ENCODE measurements at regions not wholly inside any gene's neighbourhood (a gene's known extent, or its start where the extent isn't known, plus 50 kb on each side); places are given as distances from the start of the nearest gene placed in this dataset.

GRCh38 chr10:128850647-128851046 lies 616.4 kb upstream of the MGMT start:
- Histone ChIP-seq H3K9ac (no peak overlapping the region), H3K27me3 (ENCODE audit: insufficient read depth) (no peaks in the 10 kb centered on the region), H3K9me3 (no peaks in the 10 kb centered on the region), H3K4me2 (no peak overlapping the region), H3K36me3 (replicated peaks in 1 of 2; ENCODE audit: control insufficient read depth in 1 of 2, insufficient read depth in 2 of 2, low read length in 1 of 2) (no peaks in the 10 kb centered on the region), H3K9me2 (no peaks in the 10 kb centered on the region), H2AFZ (ENCODE audit: low read depth) (no peak overlapping the region), H3K79me2 (ENCODE audit: insufficient read depth) (no peaks in the 10 kb centered on the region), H4K20me1 (ENCODE audit: insufficient read depth) (no peaks in the 10 kb centered on the region), H3F3A (replicated peaks; ENCODE audit: insufficient read depth) (no peaks in the 10 kb centered on the region), H3K27ac (ENCODE audit: low read depth in 2 of 2, low read length in 1 of 2) (no peak overlapping the region), H3K4me3 (ENCODE audit: low read depth in 2 of 2, low read length in 1 of 2) (no peak overlapping the region), H3K4me1 (ENCODE audit: control insufficient read depth in 1 of 2, insufficient read depth in 2 of 2, low read depth in 1 of 2, low read length in 1 of 2) (no peaks in the 10 kb centered on the region; a peak in 1 of 4 replicates)
- no peak for TF ChIP-seq SIN3A (IDR thresholded peaks at IDR 0.05; ENCODE audit: borderline replicate concordance, low read depth, low read length)
- no peak for TF ChIP-seq FOSL2 (IDR thresholded peaks at IDR 0.05; ENCODE audit: borderline replicate concordance, low read depth)
- TF ChIP-seq ELF1 (IDR thresholded peaks at IDR 0.05) = no peak
- TF ChIP-seq RXRA (IDR thresholded peaks at IDR 0.05; ENCODE audit: borderline replicate concordance, low read depth) = no peak
- no peak for TF ChIP-seq RAD21 (IDR thresholded peaks at IDR 0.05; ENCODE audit: low read length)
- no peak for TF ChIP-seq SMC3 (IDR thresholded peaks at IDR 0.05; ENCODE audit: low read depth, low read length)
- DNase-seq = no peak
- CTCF ChIA-PET = interaction anchor here (0.6 to 1.0 kb wide), 4 partner anchors 37 to 583 kb away, joined by 3 to 4 read pairs (median 3); no protein-coding TSS in a partner anchor
- WGBS (ENCODE audit: low lambda C conversion rate) = 30% methylated on average over 8 of the region's 8 CpGs
- POLR2A ChIA-PET = no interaction called here

- 8% methylated on average over 2 of the region's 2 CpGs for WGBS (ENCODE audit: low lambda C conversion rate)
- H4K20me1 ChIP-seq (ENCODE audit: insufficient read depth) = no peaks in the 10 kb centered on the region
- H3K27ac ChIP-seq (ENCODE audit: low read depth in 2 of 2, low read length in 1 of 2) = no peak overlapping the region
- ChIA-PET POLR2A (no interaction called here), CTCF (interaction anchor here (0.6 to 0.9 kb wide), 2 partner anchors 37 to 52 kb away, joined by 3 to 4 read pairs; no protein-coding TSS in a partner anchor)
- no peaks in the 10 kb centered on the region for H3K36me3 ChIP-seq (replicated peaks in 1 of 2; ENCODE audit: control insufficient read depth in 1 of 2, insufficient read depth in 2 of 2, low read length in 1 of 2)
- no peaks in the 10 kb centered on the region for H3K9me2 ChIP-seq
- no peaks in the 10 kb centered on the region for H3F3A ChIP-seq (replicated peaks; ENCODE audit: insufficient read depth)
- H3K27me3 ChIP-seq (ENCODE audit: insufficient read depth) = no peaks in the 10 kb centered on the region
- no peaks in the 10 kb centered on the region for H3K9me3 ChIP-seq
- H3K4me3 ChIP-seq (ENCODE audit: low read depth in 2 of 2, low read length in 1 of 2) = no peak overlapping the region
- H3K79me2 ChIP-seq (ENCODE audit: insufficient read depth) = no peaks in the 10 kb centered on the region
- H3K4me2 ChIP-seq = no peak overlapping the region
- H2AFZ ChIP-seq (ENCODE audit: low read depth) = no peak overlapping the region
- H3K4me1 ChIP-seq (ENCODE audit: control insufficient read depth in 1 of 2, insufficient read depth in 2 of 2, low read depth in 1 of 2, low read length in 1 of 2) = no peaks in the 10 kb centered on the region; a peak in 1 of 4 replicates
- DNase-seq = no peak
- no peak overlapping the region for H3K9ac ChIP-seq
- no peak for TF ChIP-seq CHD2 (IDR thresholded peaks at IDR 0.05; ENCODE audit: low read length, partially characterized antibody)
- TF ChIP-seq GABPA (IDR thresholded peaks at IDR 0.05; ENCODE audit: low read depth) = no peak
- TF ChIP-seq, protein P1, sequence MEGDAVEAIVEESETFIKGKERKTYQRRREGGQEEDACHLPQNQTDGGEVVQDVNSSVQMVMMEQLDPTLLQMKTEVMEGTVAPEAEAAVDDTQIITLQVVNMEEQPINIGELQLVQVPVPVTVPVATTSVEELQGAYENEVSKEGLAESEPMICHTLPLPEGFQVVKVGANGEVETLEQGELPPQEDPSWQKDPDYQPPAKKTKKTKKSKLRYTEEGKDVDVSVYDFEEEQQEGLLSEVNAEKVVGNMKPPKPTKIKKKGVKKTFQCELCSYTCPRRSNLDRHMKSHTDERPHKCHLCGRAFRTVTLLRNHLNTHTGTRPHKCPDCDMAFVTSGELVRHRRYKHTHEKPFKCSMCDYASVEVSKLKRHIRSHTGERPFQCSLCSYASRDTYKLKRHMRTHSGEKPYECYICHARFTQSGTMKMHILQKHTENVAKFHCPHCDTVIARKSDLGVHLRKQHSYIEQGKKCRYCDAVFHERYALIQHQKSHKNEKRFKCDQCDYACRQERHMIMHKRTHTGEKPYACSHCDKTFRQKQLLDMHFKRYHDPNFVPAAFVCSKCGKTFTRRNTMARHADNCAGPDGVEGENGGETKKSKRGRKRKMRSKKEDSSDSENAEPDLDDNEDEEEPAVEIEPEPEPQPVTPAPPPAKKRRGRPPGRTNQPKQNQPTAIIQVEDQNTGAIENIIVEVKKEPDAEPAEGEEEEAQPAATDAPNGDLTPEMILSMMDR (IDR thresholded peaks at IDR 0.05) = no peak
- TF ChIP-seq TEAD4 (IDR thresholded peaks at IDR 0.05; ENCODE audit: borderline replicate concordance, insufficient read depth) = no peak
- TF ChIP-seq EP300 (IDR thresholded peaks at IDR 0.05; ENCODE audit: borderline replicate concordance in 1 of 2, low read depth in 1 of 2, low read length in 1 of 2) = no peak
- TF ChIP-seq REST (IDR thresholded peaks at IDR 0.05; ENCODE audit: low read depth, low read length) = no peak
- TF ChIP-seq FOXM1 (IDR thresholded peaks at IDR 0.05; ENCODE audit: low read depth) = no peak
- no peak for TF ChIP-seq EZH2phosphoT487 (IDR thresholded peaks at IDR 0.05; ENCODE audit: borderline replicate concordance, low read depth)
- TF ChIP-seq TCF12 (IDR thresholded peaks at IDR 0.05) = no peak
- TF ChIP-seq PBX3 (IDR thresholded peaks at IDR 0.05) = no peak
- TF ChIP-seq ZBTB33 (IDR thresholded peaks at IDR 0.05; ENCODE audit: borderline replicate concordance, low read depth) = no peak
- TF ChIP-seq, protein P2, sequence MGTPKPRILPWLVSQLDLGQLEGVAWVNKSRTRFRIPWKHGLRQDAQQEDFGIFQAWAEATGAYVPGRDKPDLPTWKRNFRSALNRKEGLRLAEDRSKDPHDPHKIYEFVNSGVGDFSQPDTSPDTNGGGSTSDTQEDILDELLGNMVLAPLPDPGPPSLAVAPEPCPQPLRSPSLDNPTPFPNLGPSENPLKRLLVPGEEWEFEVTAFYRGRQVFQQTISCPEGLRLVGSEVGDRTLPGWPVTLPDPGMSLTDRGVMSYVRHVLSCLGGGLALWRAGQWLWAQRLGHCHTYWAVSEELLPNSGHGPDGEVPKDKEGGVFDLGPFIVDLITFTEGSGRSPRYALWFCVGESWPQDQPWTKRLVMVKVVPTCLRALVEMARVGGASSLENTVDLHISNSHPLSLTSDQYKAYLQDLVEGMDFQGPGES (IDR thresholded peaks at IDR 0.05; ENCODE audit: low read depth, low read length) = no peak
- TF ChIP-seq TAF1 (IDR thresholded peaks at IDR 0.05; ENCODE audit: borderline replicate concordance, low read depth, low read length) = no peak
Measured at GRCh38 chr10:128851281-128851680, 615.8 kb upstream of the MGMT start.
